ENCODE measurements at regions not wholly inside any gene's neighbourhood (a gene's known extent, or its start where the extent isn't known, plus 50 kb on each side); places are given as distances from the start of the nearest gene placed in this dataset.
"Not testable (repeated sequence)": the region's sequence is repeated elsewhere in the genome, so short reads cannot be mapped to it uniquely, and the experiment has no call there.

- DNase-seq (ENCODE audit: low read depth, low spot score), result no peak
These were observed 334.4 kb downstream of the SRGAP2C start for GRCh38 chr1:121519042-121519755.

- DNase-seq (ENCODE audit: low read depth, low spot score), result not testable (repeated sequence)
These were observed 335.0 kb downstream of the SRGAP2C start for GRCh38 chr1:121519756-121520286.

- no peak for DNase-seq (ENCODE audit: low read depth, low spot score)
These were observed 337.4 kb downstream of the SRGAP2C start for GRCh38 chr1:121522061-121522759.

- not testable (repeated sequence) for DNase-seq (ENCODE audit: low read depth, low spot score)
These were observed 338.3 kb downstream of the SRGAP2C start for GRCh38 chr1:121523112-121523511.

- DNase-seq (ENCODE audit: low read depth, low spot score), result no peak
These were observed 340.6 kb downstream of the SRGAP2C start for GRCh38 chr1:121525355-121525754.

GRCh38 chr1:121528958-121529357, 344.2 kb downstream of the SRGAP2C start:
- DNase-seq (ENCODE audit: low read depth, low spot score), result not testable (repeated sequence)

- not testable (repeated sequence) for DNase-seq (ENCODE audit: low read depth, low spot score)
These were observed 345.3 kb downstream of the SRGAP2C start for GRCh38 chr1:121530026-121530425.

GRCh38 chr1:121531747-121532146, 347.0 kb downstream of the SRGAP2C start:
- not testable (repeated sequence) for DNase-seq (ENCODE audit: low read depth, low spot score)

- not testable (repeated sequence) for DNase-seq (ENCODE audit: low read depth, low spot score)
These were observed 353.4 kb downstream of the SRGAP2C start for GRCh38 chr1:121538148-121538547.

GRCh38 chr1:121538943-121539575, 354.3 kb downstream of the SRGAP2C start:
- DNase-seq (ENCODE audit: low read depth, low spot score), result no peak

GRCh38 chr1:121543988-121544387, 359.2 kb downstream of the SRGAP2C start:
- not testable (repeated sequence) for DNase-seq (ENCODE audit: low read depth, low spot score)

GRCh38 chr1:121544500-121544899, 359.7 kb downstream of the SRGAP2C start:
- DNase-seq (ENCODE audit: low read depth, low spot score), result no peak

- DNase-seq (ENCODE audit: low read depth, low spot score), result not testable (repeated sequence)
These were observed 361.1 kb downstream of the SRGAP2C start for GRCh38 chr1:121545899-121546298.

GRCh38 chr1:121546830-121547591, 362.2 kb downstream of the SRGAP2C start:
- DNase-seq (ENCODE audit: low read depth, low spot score), result no peak

GRCh38 chr1:121547726-121548125, 363.0 kb downstream of the SRGAP2C start:
- not testable (repeated sequence) for DNase-seq (ENCODE audit: low read depth, low spot score)

- not testable (repeated sequence) for DNase-seq (ENCODE audit: low read depth, low spot score)
These were observed 366.0 kb downstream of the SRGAP2C start for GRCh38 chr1:121550817-121551216.

GRCh38 chr1:121551491-121551890, 366.7 kb downstream of the SRGAP2C start:
- not testable (repeated sequence) for DNase-seq (ENCODE audit: low read depth, low spot score)

- not testable (repeated sequence) for DNase-seq (ENCODE audit: low read depth, low spot score)
These were observed 371.8 kb downstream of the SRGAP2C start for GRCh38 chr1:121556560-121556959.

GRCh38 chr1:121558034-121558433, 373.3 kb downstream of the SRGAP2C start:
- DNase-seq (ENCODE audit: low read depth, low spot score), result not testable (repeated sequence)

GRCh38 chr1:121558514-121558913, 373.7 kb downstream of the SRGAP2C start:
- DNase-seq (ENCODE audit: low read depth, low spot score), result peak; percentile 12

- no peak for DNase-seq (ENCODE audit: low read depth, low spot score)
These were observed 381.6 kb downstream of the SRGAP2C start for GRCh38 chr1:121566346-121566745.

All from smooth muscle cell of the brain vasculature (primary cell).